ENCODE measurements at regions not wholly inside any gene's neighbourhood (a gene's known extent, or its start where the extent isn't known, plus 50 kb on each side); places are given as distances from the start of the nearest gene placed in this dataset.

- no peaks in the 10 kb centered on the region for H3K79me2 ChIP-seq (ENCODE audit: insufficient read depth, low read length)
- H2AFZ ChIP-seq (ENCODE audit: low read length) = no peak overlapping the region
- H3K4me3 ChIP-seq (ENCODE audit: low read depth, low read length, poor library complexity, severe bottlenecking) = no peak overlapping the region
- no peaks in the 10 kb centered on the region for H3F3A ChIP-seq (ENCODE audit: insufficient read depth, low read length)
- H3K27me3 ChIP-seq (ENCODE audit: insufficient read depth, low read length) = no peaks in the 10 kb centered on the region
- no peak overlapping the region for H3K9ac ChIP-seq (ENCODE audit: low read length)
- no peak overlapping the region for H3K27ac ChIP-seq (ENCODE audit: low read depth, low read length, poor library complexity, severe bottlenecking)
- no peak overlapping the region for H3K4me2 ChIP-seq (ENCODE audit: low read length)
- TF ChIP-seq CTCF (IDR thresholded peaks at IDR 0.05; ENCODE audit: low read length) (no peak), EZH2 (IDR thresholded peaks at IDR 0.05; ENCODE audit: borderline replicate concordance, low read length) (no peak)
- H4K20me1 ChIP-seq (ENCODE audit: insufficient read depth, low read length) = no peaks in the 10 kb centered on the region
- no peaks in the 10 kb centered on the region for H3K4me1 ChIP-seq (ENCODE audit: insufficient read depth, low read length, severe bottlenecking)
- H3K9me3 ChIP-seq (ENCODE audit: low read length) = no peaks in the 10 kb centered on the region
- no peaks in the 10 kb centered on the region for H3K9me2 ChIP-seq (ENCODE audit: low read depth, low read length)
- no peaks in the 10 kb centered on the region for H3K36me3 ChIP-seq (ENCODE audit: insufficient read depth, low read length)
Measured at GRCh38 chr6:23302514-23302913, 733.1 kb downstream of the HDGFL1 start.

- H2AFZ ChIP-seq (ENCODE audit: low read length) = no peak overlapping the region
- TF ChIP-seq EZH2 (IDR thresholded peaks at IDR 0.05; ENCODE audit: borderline replicate concordance, low read length) = no peak
- TF ChIP-seq CTCF (IDR thresholded peaks at IDR 0.05; ENCODE audit: low read length) = no peak
- H4K20me1 ChIP-seq (ENCODE audit: insufficient read depth, low read length) = no peaks in the 10 kb centered on the region
- no peaks in the 10 kb centered on the region for H3K36me3 ChIP-seq (ENCODE audit: insufficient read depth, low read length)
- no peaks in the 10 kb centered on the region for H3F3A ChIP-seq (ENCODE audit: insufficient read depth, low read length)
- no peaks in the 10 kb centered on the region for H3K9me3 ChIP-seq (ENCODE audit: low read length)
- no peaks in the 10 kb centered on the region for H3K79me2 ChIP-seq (ENCODE audit: insufficient read depth, low read length)
- no peak overlapping the region for H3K4me3 ChIP-seq (ENCODE audit: low read depth, low read length, poor library complexity, severe bottlenecking)
- H3K4me1 ChIP-seq (ENCODE audit: insufficient read depth, low read length, severe bottlenecking) = no peaks in the 10 kb centered on the region
- no peaks in the 10 kb centered on the region for H3K27me3 ChIP-seq (ENCODE audit: insufficient read depth, low read length)
- H3K9ac ChIP-seq (ENCODE audit: low read length) = no peak overlapping the region
- no peak overlapping the region for H3K4me2 ChIP-seq (ENCODE audit: low read length)
- H3K27ac ChIP-seq (ENCODE audit: low read depth, low read length, poor library complexity, severe bottlenecking) = no peak overlapping the region
- no peaks in the 10 kb centered on the region for H3K9me2 ChIP-seq (ENCODE audit: low read depth, low read length)
Measured at GRCh38 chr6:23305325-23305943, 736.1 kb downstream of the HDGFL1 start.

GRCh38 chr6:23306251-23306950 is 737.0 kb downstream of the HDGFL1 start:
- H3K4me3 ChIP-seq (ENCODE audit: low read depth, low read length, poor library complexity, severe bottlenecking) = no peak overlapping the region
- H2AFZ ChIP-seq (ENCODE audit: low read length) = no peak overlapping the region
- no peaks in the 10 kb centered on the region for H3K9me3 ChIP-seq (ENCODE audit: low read length)
- TF ChIP-seq EZH2 (IDR thresholded peaks at IDR 0.05; ENCODE audit: borderline replicate concordance, low read length) (no peak), CTCF (IDR thresholded peaks at IDR 0.05; ENCODE audit: low read length) (no peak)
- no peaks in the 10 kb centered on the region for H3K27me3 ChIP-seq (ENCODE audit: insufficient read depth, low read length)
- no peak overlapping the region for H3K9ac ChIP-seq (ENCODE audit: low read length)
- H3K27ac ChIP-seq (ENCODE audit: low read depth, low read length, poor library complexity, severe bottlenecking) = no peak overlapping the region
- H3K4me1 ChIP-seq (ENCODE audit: insufficient read depth, low read length, severe bottlenecking) = no peaks in the 10 kb centered on the region
- H3F3A ChIP-seq (ENCODE audit: insufficient read depth, low read length) = no peaks in the 10 kb centered on the region
- no peak overlapping the region for H3K4me2 ChIP-seq (ENCODE audit: low read length)
- no peaks in the 10 kb centered on the region for H3K79me2 ChIP-seq (ENCODE audit: insufficient read depth, low read length)
- no peaks in the 10 kb centered on the region for H3K36me3 ChIP-seq (ENCODE audit: insufficient read depth, low read length)
- H4K20me1 ChIP-seq (ENCODE audit: insufficient read depth, low read length) = no peaks in the 10 kb centered on the region
- no peaks in the 10 kb centered on the region for H3K9me2 ChIP-seq (ENCODE audit: low read depth, low read length)

All from OCI-LY1 (cell line).